ENCODE measurements at regions not wholly inside any gene's neighbourhood (a gene's known extent, or its start where the extent isn't known, plus 50 kb on each side); places are given as distances from the start of the nearest gene placed in this dataset.

DNA sequence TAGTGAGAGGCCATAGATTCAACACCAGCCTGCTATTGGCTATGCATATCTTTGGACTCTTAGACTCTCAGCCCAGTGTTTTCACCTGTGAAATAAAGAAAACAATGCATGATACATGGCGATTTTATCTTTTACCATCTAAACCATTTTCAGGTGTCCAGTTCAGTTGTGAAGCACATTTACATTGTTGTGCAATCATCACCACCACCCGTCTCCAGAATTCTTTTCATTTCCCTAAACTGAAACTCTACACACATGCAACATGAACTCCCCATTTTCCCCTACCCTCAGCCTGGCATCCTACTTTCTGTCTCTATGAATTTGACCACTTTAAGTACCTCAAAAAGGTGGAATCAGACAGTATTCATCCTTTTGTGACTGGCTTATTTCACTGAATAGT is 420.6 kb downstream of the MED10 start:
- intact Hi-C loops (cut with DNase I): no loop called here
- DNase-seq: no peak
- 76 to 83% (median 78%) methylated on average over 2 of the region's 2 CpGs for WGBS, 4 donors
- H3K4me1 ChIP-seq (replicated peaks in 1 of 2): no peaks in the 10 kb centered on the region
- no peaks in the 10 kb centered on the region for H3K36me3 ChIP-seq (replicated peaks in 1 of 2)
- no peaks in the 10 kb centered on the region for H3K9me3 ChIP-seq (replicated peaks in 1 of 3)
- no peak overlapping the region for H3K27ac ChIP-seq
- H3K4me3 ChIP-seq: no peak overlapping the region
- TF ChIP-seq, protein P1, sequence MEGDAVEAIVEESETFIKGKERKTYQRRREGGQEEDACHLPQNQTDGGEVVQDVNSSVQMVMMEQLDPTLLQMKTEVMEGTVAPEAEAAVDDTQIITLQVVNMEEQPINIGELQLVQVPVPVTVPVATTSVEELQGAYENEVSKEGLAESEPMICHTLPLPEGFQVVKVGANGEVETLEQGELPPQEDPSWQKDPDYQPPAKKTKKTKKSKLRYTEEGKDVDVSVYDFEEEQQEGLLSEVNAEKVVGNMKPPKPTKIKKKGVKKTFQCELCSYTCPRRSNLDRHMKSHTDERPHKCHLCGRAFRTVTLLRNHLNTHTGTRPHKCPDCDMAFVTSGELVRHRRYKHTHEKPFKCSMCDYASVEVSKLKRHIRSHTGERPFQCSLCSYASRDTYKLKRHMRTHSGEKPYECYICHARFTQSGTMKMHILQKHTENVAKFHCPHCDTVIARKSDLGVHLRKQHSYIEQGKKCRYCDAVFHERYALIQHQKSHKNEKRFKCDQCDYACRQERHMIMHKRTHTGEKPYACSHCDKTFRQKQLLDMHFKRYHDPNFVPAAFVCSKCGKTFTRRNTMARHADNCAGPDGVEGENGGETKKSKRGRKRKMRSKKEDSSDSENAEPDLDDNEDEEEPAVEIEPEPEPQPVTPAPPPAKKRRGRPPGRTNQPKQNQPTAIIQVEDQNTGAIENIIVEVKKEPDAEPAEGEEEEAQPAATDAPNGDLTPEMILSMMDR (IDR thresholded peaks at IDR 0.05): no peak
- no peak for TF ChIP-seq POLR2A (IDR thresholded peaks at IDR 0.05)
- H3K27me3 ChIP-seq: no peaks in the 10 kb centered on the region

DNA sequence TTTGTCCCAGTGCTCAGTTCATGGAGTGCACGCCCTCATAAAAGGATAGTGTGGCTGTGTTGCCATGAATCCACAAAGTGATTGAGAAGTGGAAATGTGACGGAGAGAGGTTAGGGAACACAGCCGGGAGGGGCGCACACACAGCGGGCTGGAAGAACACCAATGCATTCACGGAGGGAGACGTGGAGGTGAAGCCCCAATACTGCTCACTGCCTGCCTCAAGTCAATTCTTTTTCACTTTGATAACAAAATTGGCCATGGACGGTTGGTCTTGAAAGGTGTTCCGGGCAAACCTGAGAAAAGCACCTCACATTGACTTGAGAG is 424.1 kb downstream of the MED10 start:
- WGBS, 4 donors: 81 to 96% (median 88%) methylated on average over 9 of the region's 9 CpGs
- Histone ChIP-seq H3K4me3 (no peak overlapping the region), H3K27ac (no peak overlapping the region), H3K9me3 (replicated peaks in 1 of 3) (no peaks in the 10 kb centered on the region), H3K27me3 (no peaks in the 10 kb centered on the region), H3K4me1 (replicated peaks in 1 of 2) (no peaks in the 10 kb centered on the region), H3K36me3 (replicated peaks in 1 of 2) (no peaks in the 10 kb centered on the region)
- intact Hi-C loops (cut with DNase I): no loop called here
- no peak for TF ChIP-seq POLR2A (IDR thresholded peaks at IDR 0.05)
- TF ChIP-seq, protein P1 (IDR thresholded peaks at IDR 0.05): no peak
- no peak for DNase-seq

DNA sequence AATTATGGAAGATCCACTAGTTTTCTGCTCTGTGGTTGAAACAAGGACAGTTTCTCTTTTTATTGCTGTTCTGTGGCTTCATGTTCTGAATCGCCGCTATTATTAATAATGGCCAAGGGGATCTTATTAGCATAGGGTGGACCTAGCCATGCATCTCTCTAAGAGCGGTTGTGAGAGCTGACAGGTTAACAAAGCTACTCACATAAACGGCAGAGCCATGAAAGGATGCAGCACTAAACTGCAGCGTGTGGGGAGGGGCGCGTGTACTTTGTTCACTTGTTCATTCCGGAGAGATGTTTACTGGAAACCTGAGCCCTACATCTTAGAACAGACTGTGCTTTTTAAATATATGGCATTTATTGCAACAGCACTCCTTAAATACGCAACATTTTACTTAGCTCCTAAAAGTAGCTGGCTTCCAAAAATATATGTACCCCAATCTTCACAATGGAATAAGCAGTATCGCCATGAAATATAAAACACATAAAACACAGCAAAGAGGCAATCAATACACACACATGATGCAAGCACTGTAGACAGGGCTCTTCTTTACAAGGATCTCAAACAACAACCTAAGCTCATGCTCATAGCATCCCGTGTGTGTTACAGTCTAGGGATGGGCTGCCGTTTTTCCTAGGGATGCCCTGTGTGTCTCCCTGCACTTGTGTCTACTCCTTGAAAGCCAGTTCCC is 424.6 kb downstream of the MED10 start:
- H3K27me3 ChIP-seq: no peaks in the 10 kb centered on the region
- H3K9me3 ChIP-seq (replicated peaks in 1 of 3): no peaks in the 10 kb centered on the region
- no peak for DNase-seq
- TF ChIP-seq, protein P1 (IDR thresholded peaks at IDR 0.05): no peak
- TF ChIP-seq POLR2A (IDR thresholded peaks at IDR 0.05): no peak
- no peak overlapping the region for H3K4me3 ChIP-seq
- WGBS, 4 donors: 83 to 87% (median 85%) methylated on average over 12 of the region's 12 CpGs
- H3K36me3 ChIP-seq (replicated peaks in 1 of 2): no peaks in the 10 kb centered on the region
- intact Hi-C loops (cut with DNase I): no loop called here
- no peak overlapping the region for H3K27ac ChIP-seq
- H3K4me1 ChIP-seq (replicated peaks in 1 of 2): no peaks in the 10 kb centered on the region

DNA sequence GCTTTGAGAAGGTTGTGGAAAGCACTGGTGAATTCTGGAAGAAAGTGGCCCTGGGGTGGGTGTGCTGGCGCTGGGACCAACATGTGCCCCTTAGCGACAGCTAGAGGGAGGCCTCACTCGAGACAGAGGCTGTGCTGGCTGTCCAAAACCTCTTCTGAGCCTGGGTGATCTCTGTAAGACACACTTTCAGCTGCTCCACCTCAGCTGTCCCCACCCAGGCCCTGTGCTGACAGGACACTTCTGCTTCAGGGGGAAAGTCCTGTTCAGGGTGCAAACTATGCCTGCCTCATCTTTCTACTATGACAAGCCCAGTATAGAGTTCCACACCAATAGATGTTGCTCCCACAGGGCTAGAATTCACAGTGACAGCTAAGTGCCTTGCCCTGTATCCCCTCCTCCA is 426.4 kb downstream of the MED10 start:
- no peak for TF ChIP-seq POLR2A (IDR thresholded peaks at IDR 0.05)
- TF ChIP-seq, protein P1 (IDR thresholded peaks at IDR 0.05): no peak
- Histone ChIP-seq H3K4me3 (no peak overlapping the region), H3K4me1 (replicated peaks in 1 of 2) (no peaks in the 10 kb centered on the region), H3K27me3 (no peaks in the 10 kb centered on the region), H3K9me3 (replicated peaks in 1 of 3) (peaks cover 0 to 7% (median 0%) of the 10 kb centered on the region in 3 donors), H3K27ac (no peak overlapping the region), H3K36me3 (replicated peaks in 1 of 2) (no peaks in the 10 kb centered on the region)
- DNase-seq: no peak
- 61 to 88% (median 83%) methylated on average over 3 of the region's 3 CpGs for WGBS, 4 donors
- intact Hi-C loops (cut with DNase I): no loop called here

All from adrenal gland (tissue), 9 donors.